ENCODE measurements at regions not wholly inside any gene's neighbourhood (a gene's known extent, or its start where the extent isn't known, plus 50 kb on each side); places are given as distances from the start of the nearest gene placed in this dataset.

- TF ChIP-seq CTCF (IDR thresholded peaks at IDR 0.05) (no peak), POLR2A (IDR thresholded peaks at IDR 0.05) (no peak)
Observed at GRCh38 chr7:55639640-55640039, 67.3 kb upstream of the VOPP1 start.

All from thyroid gland (tissue), 4 donors.